ENCODE measurements at regions not wholly inside any gene's neighbourhood (a gene's known extent, or its start where the extent isn't known, plus 50 kb on each side); places are given as distances from the start of the nearest gene placed in this dataset.

DNA sequence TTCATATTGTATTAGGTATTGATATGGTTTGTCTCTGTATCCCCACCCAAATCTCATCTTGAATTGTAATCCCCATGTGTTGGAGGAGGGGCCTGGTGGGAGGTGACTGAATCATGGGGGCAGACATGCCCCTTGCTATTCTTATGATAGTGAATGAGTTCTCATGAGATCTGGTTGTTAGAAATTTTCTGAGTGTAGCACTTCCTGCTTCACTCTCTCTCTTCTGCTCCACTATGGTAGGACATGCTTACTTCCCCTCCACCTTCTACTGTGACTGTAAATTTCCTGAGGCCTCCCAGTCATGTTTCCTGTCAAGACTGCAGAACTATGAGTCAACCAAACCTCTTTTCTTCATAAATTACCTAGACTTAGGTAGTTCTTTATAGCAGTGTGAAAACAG is 187.4 kb upstream of the SLC24A2 start:
- Histone ChIP-seq H2BK20ac (ENCODE audit: low read depth, low read length) (no peak overlapping the region), H3K27ac (ENCODE audit: insufficient read depth, low read length) (no peak overlapping the region), H2BK120ac (ENCODE audit: low read depth, low read length) (no peak overlapping the region), H3K4me1 (ENCODE audit: control insufficient read depth, insufficient read depth, low read length) (no peaks in the 10 kb centered on the region), H3K27me3 (ENCODE audit: control insufficient read depth, insufficient read depth, low read length) (peaks cover 22% of the 10 kb centered on the region), H3K9me3 (ENCODE audit: control insufficient read depth, insufficient read depth, low read length) (no peaks in the 10 kb centered on the region), H2AFZ (replicated peaks; ENCODE audit: low read length, poor library complexity) (no peak overlapping the region), H3K9me1 (ENCODE audit: insufficient read depth, low read length) (no peaks in the 10 kb centered on the region), H3K56ac (ENCODE audit: extremely low read depth, insufficient read depth, low read length) (no peak overlapping the region), H2BK5ac (ENCODE audit: low read depth, low read length, poor library complexity, severe bottlenecking) (no peak overlapping the region), H2BK15ac (ENCODE audit: low read depth, low read length) (no peak overlapping the region), H4K8ac (ENCODE audit: low read depth in 2 of 2, low read length in 2 of 2) (no peak overlapping the region), H3K18ac (ENCODE audit: low read depth, low read length) (no peak overlapping the region), H4K91ac (ENCODE audit: insufficient read depth, low read depth, low read length) (no peak overlapping the region), H2AK5ac (ENCODE audit: low read depth, low read length) (no peak overlapping the region), H4K5ac (ENCODE audit: low read depth, low read length) (no peak overlapping the region), H2AK9ac (replicated peaks; ENCODE audit: low read depth, low read length, poor library complexity) (no peak overlapping the region), H3K4ac (ENCODE audit: low read depth, low read length) (no peak overlapping the region), H3K4me3 (ENCODE audit: insufficient read depth, low read depth, low read length) (no peak overlapping the region), H3K79me1 (ENCODE audit: low read depth in 1 of 2, low read length in 2 of 2) (no peaks in the 10 kb centered on the region), H3K9ac (ENCODE audit: low read depth, low read length) (no peak overlapping the region), H3K23ac (ENCODE audit: low read depth, low read length) (no peak overlapping the region), H3K4me2 (ENCODE audit: low read depth, low read length) (no peak overlapping the region), H3K36me3 (ENCODE audit: control insufficient read depth, insufficient read depth, low read length) (no peaks in the 10 kb centered on the region), H4K20me1 (ENCODE audit: insufficient read depth, low read length) (no peaks in the 10 kb centered on the region), H3K14ac (replicated peaks; ENCODE audit: low read depth, low read length) (no peak overlapping the region)
- ChIA-PET CTCF (no interaction called here), POLR2A (ENCODE audit: unreplicated experiment) (no interaction called here)
- DNase-seq: no peak
- dilution Hi-C loops (cut with HindIII; ENCODE audit: low sequenced_read_pairs, unreplicated experiment) (no loop called here), in situ Hi-C loops (cut with MboI; ENCODE audit: low sequenced_read_pairs) (no loop called here), intact Hi-C loops (cut with micrococcal nuclease) (no loop called here)
- no TSS peak for BruUV-seq (replicated peaks)
- no peak for ATAC-seq (ENCODE audit: low read depth)
- TF ChIP-seq CHD1 (IDR thresholded peaks at IDR 0.05; ENCODE audit: low read depth, low read length) (no peak), NFE2L2 (IDR thresholded peaks at IDR 0.05; ENCODE audit: low read depth, low read length) (no peak), FOS (IDR thresholded peaks at IDR 0.05; ENCODE audit: low read depth, low read length) (no peak), CTCF (conservative IDR thresholded peaks at IDR 0.05; ENCODE audit: low read depth, low read length) (no peak), POLR2A (IDR thresholded peaks at IDR 0.05; ENCODE audit: low read depth, low read length) (no peak), SMC3 (IDR thresholded peaks at IDR 0.05; ENCODE audit: low read depth, low read length) (no peak), RAD21 (IDR thresholded peaks at IDR 0.05; ENCODE audit: low read length) (no peak), CEBPB (IDR thresholded peaks at IDR 0.05; ENCODE audit: low read depth, low read length) (no peak), MAFK (IDR thresholded peaks at IDR 0.05; ENCODE audit: low read depth, low read length) (no peak)
